Hematopoietic multipotent progenitor cell treated with erythropoietin and hydrocortisone succinate and interleukin-3 and kit ligand, for 4 days (in vitro differentiated cells): ENCODE measurements at regions not wholly inside any gene's neighbourhood (a gene's known extent, or its start where the extent isn't known, plus 50 kb on each side); places are given as distances from the start of the nearest gene placed in this dataset.

Source experiments
- DNase-seq: peaks from one replicate; pipeline ENCODE4 v3.0.0-alpha.2; 2015

GRCh38 chr2:67256892-67257291 is 140.2 kb upstream of the ETAA1 start:
- DNase-seq: no peak

GRCh38 chr2:67258122-67258521 is 139.0 kb upstream of the ETAA1 start:
- DNase-seq: no peak

- DNase-seq: no peak
Observed at GRCh38 chr2:67258831-67259230, 138.3 kb upstream of the ETAA1 start.

- DNase-seq: no peak
Observed at GRCh38 chr2:67259556-67260342, 137.4 kb upstream of the ETAA1 start.

- DNase-seq: no peak
Observed at GRCh38 chr2:67260343-67261277, 136.5 kb upstream of the ETAA1 start.

GRCh38 chr2:67267241-67267640 is 129.9 kb upstream of the ETAA1 start:
- DNase-seq: no peak

- DNase-seq: no peak
Observed at GRCh38 chr2:67268797-67269196, 128.3 kb upstream of the ETAA1 start.

GRCh38 chr2:67272195-67272594 is 124.9 kb upstream of the ETAA1 start:
- DNase-seq: no peak

GRCh38 chr2:67277450-67277849 is 119.7 kb upstream of the ETAA1 start:
- no peak for DNase-seq

- no peak for DNase-seq
Observed at GRCh38 chr2:67281101-67281500, 116.0 kb upstream of the ETAA1 start.

GRCh38 chr2:67283641-67284040 is 113.5 kb upstream of the ETAA1 start:
- DNase-seq: no peak

GRCh38 chr2:67286981-67287759 is 110.0 kb upstream of the ETAA1 start:
- no peak for DNase-seq

GRCh38 chr2:67289271-67289670 is 107.9 kb upstream of the ETAA1 start:
- DNase-seq: no peak

- DNase-seq: no peak
Observed at GRCh38 chr2:67289921-67290371, 107.2 kb upstream of the ETAA1 start.

GRCh38 chr2:67290451-67291290 is 106.5 kb upstream of the ETAA1 start:
- DNase-seq: peak; percentile 4

- DNase-seq: no peak
Observed at GRCh38 chr2:67294218-67294617, 102.9 kb upstream of the ETAA1 start.

GRCh38 chr2:67295406-67295805 is 101.7 kb upstream of the ETAA1 start:
- no peak for DNase-seq

- no peak for DNase-seq
Observed at GRCh38 chr2:67295851-67296250, 101.3 kb upstream of the ETAA1 start.

GRCh38 chr2:67304300-67304890 is 92.7 kb upstream of the ETAA1 start:
- no peak for DNase-seq

GRCh38 chr2:67309281-67309680 is 87.9 kb upstream of the ETAA1 start:
- DNase-seq: no peak

GRCh38 chr2:67311536-67311935 is 85.6 kb upstream of the ETAA1 start:
- no peak for DNase-seq

GRCh38 chr2:67312871-67313270 is 84.3 kb upstream of the ETAA1 start:
- DNase-seq: no peak
